Keratinocyte (primary cell): ENCODE measurements at regions not wholly inside any gene's neighbourhood (a gene's known extent, or its start where the extent isn't known, plus 50 kb on each side); places are given as distances from the start of the nearest gene placed in this dataset.

Experiments
- EZH2 ChIP-seq: IDR thresholded peaks from one replicate; pipeline ENCODE4 v1.6.1; 2012; ENCODE audit warnings: inconsistent platforms, mild to moderate bottlenecking, low read length, moderate library complexity
- TF ChIP-seq, protein P1 (sequence below), 3 experiments: IDR thresholded peaks in 1 of 3; conservative IDR thresholded peaks in 1 of 3; optimal IDR thresholded peaks in 1 of 3; 2 replicates in 2 of 3; 3 replicates in 1 of 3; pipeline versions ENCODE3 to v1.5.1; 2011; ENCODE audit warnings: low read length in 3 of 3, mild to moderate bottlenecking in 3 of 3, moderate library complexity in 2 of 3, control low read depth in 1 of 3, inconsistent platforms in 1 of 3; ENCODE audit not compliant: insufficient read depth in 2 of 3; ENCODE audit errors: extremely low read depth in 1 of 3

DNA sequence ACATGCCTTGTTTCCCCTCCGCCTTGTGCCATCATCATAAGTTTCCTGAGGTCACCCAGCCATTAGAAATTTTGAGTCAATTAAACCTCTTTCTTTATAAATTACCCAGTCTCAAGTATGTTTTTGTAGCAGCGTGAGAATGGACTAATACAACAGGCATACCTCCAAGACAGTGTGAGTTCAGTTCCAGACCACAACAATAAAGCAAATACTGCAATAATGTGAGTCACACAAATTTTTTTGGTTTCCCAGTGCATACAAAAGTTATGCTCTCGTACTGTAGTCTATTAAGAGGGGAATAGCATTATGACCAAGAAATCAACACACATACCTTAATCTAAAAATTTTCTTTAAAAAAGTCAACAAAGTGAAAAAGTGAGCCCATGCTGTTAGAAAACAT is 217.2 kb downstream of the NR4A2 start:
- TF ChIP-seq, protein P1, sequence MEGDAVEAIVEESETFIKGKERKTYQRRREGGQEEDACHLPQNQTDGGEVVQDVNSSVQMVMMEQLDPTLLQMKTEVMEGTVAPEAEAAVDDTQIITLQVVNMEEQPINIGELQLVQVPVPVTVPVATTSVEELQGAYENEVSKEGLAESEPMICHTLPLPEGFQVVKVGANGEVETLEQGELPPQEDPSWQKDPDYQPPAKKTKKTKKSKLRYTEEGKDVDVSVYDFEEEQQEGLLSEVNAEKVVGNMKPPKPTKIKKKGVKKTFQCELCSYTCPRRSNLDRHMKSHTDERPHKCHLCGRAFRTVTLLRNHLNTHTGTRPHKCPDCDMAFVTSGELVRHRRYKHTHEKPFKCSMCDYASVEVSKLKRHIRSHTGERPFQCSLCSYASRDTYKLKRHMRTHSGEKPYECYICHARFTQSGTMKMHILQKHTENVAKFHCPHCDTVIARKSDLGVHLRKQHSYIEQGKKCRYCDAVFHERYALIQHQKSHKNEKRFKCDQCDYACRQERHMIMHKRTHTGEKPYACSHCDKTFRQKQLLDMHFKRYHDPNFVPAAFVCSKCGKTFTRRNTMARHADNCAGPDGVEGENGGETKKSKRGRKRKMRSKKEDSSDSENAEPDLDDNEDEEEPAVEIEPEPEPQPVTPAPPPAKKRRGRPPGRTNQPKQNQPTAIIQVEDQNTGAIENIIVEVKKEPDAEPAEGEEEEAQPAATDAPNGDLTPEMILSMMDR (optimal IDR thresholded peaks at IDR 0.05 in 1 of 3, IDR thresholded peaks at IDR 0.05 in 1 of 3, conservative IDR thresholded peaks at IDR 0.05 in 1 of 3; ENCODE audit: extremely low read depth in 1 of 3, insufficient read depth in 2 of 3, low read length in 3 of 3) = no peak
- no peak for TF ChIP-seq EZH2
